ENCODE measurements at regions not wholly inside any gene's neighbourhood (a gene's known extent, or its start where the extent isn't known, plus 50 kb on each side); places are given as distances from the start of the nearest gene placed in this dataset.

- H3K4me1 ChIP-seq (ENCODE audit: control insufficient read depth in 1 of 2, low read depth in 2 of 2) = no peaks in the 10 kb centered on the region
- ATAC-seq (ENCODE audit: insufficient number of reproducible peaks, low FRiP score, low read depth) (no peak), DNase-seq (ENCODE audit: low spot score) (no peak)
- H3K27ac ChIP-seq = no peak overlapping the region
- H3K36me3 ChIP-seq = no peaks in the 10 kb centered on the region
- H3K27me3 ChIP-seq (replicated peaks; ENCODE audit: insufficient read depth) = no peaks in the 10 kb centered on the region
- H3K9me3 ChIP-seq = no peaks in the 10 kb centered on the region
- no peak overlapping the region for H3K4me3 ChIP-seq
- TF ChIP-seq, protein P1, sequence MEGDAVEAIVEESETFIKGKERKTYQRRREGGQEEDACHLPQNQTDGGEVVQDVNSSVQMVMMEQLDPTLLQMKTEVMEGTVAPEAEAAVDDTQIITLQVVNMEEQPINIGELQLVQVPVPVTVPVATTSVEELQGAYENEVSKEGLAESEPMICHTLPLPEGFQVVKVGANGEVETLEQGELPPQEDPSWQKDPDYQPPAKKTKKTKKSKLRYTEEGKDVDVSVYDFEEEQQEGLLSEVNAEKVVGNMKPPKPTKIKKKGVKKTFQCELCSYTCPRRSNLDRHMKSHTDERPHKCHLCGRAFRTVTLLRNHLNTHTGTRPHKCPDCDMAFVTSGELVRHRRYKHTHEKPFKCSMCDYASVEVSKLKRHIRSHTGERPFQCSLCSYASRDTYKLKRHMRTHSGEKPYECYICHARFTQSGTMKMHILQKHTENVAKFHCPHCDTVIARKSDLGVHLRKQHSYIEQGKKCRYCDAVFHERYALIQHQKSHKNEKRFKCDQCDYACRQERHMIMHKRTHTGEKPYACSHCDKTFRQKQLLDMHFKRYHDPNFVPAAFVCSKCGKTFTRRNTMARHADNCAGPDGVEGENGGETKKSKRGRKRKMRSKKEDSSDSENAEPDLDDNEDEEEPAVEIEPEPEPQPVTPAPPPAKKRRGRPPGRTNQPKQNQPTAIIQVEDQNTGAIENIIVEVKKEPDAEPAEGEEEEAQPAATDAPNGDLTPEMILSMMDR (IDR thresholded peaks at IDR 0.05) = no peak
Observed at GRCh38 chr2:184169366-184169765, 429.0 kb upstream of the ZNF804A start.

GRCh38 chr2:184174493-184175104, 423.7 kb upstream of the ZNF804A start:
- Histone ChIP-seq H3K4me3 (no peak overlapping the region), H3K9me3 (no peaks in the 10 kb centered on the region), H3K27ac (no peak overlapping the region), H3K27me3 (replicated peaks; ENCODE audit: insufficient read depth) (no peaks in the 10 kb centered on the region), H3K36me3 (no peaks in the 10 kb centered on the region), H3K4me1 (ENCODE audit: control insufficient read depth in 1 of 2, low read depth in 2 of 2) (no peaks in the 10 kb centered on the region)
- TF ChIP-seq, protein P1 (IDR thresholded peaks at IDR 0.05) = no peak
- ATAC-seq (ENCODE audit: insufficient number of reproducible peaks, low FRiP score, low read depth) (no peak), DNase-seq (ENCODE audit: low spot score) (no peak)

GRCh38 chr2:184178229-184178628, 420.1 kb upstream of the ZNF804A start:
- H3K36me3 ChIP-seq = no peaks in the 10 kb centered on the region
- no peaks in the 10 kb centered on the region for H3K4me1 ChIP-seq (ENCODE audit: control insufficient read depth in 1 of 2, low read depth in 2 of 2)
- H3K27ac ChIP-seq = no peak overlapping the region
- H3K27me3 ChIP-seq (replicated peaks; ENCODE audit: insufficient read depth) = no peaks in the 10 kb centered on the region
- H3K9me3 ChIP-seq = no peaks in the 10 kb centered on the region
- H3K4me3 ChIP-seq = no peak overlapping the region
- TF ChIP-seq, protein P1 (IDR thresholded peaks at IDR 0.05) = no peak
- no peak for ATAC-seq (ENCODE audit: insufficient number of reproducible peaks, low FRiP score, low read depth)
- no peak for DNase-seq (ENCODE audit: low spot score)

DNA sequence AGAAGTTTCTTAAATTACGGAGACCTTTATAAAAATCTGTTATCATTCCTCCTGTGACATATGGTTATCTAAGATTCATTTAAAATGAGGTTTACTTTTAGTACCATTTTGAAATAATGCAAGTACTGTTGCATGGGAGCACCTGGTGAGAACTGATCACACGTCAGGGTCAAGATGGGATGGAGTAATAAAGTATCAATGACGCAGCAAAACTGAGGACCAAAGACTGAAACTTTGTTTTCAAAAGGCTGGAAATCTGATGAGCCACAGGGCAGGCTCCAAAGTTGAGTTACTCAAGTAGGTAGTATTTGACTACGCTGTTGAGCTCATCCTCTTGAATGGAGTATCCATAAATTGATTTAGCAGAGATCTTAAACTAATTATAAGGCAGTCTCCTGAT, 411.9 kb upstream of the ZNF804A start:
- ATAC-seq (ENCODE audit: insufficient number of reproducible peaks, low FRiP score, low read depth) (no peak), DNase-seq (ENCODE audit: low spot score) (no peak)
- Histone ChIP-seq H3K9me3 (no peaks in the 10 kb centered on the region), H3K27me3 (replicated peaks; ENCODE audit: insufficient read depth) (no peaks in the 10 kb centered on the region), H3K36me3 (no peaks in the 10 kb centered on the region), H3K4me1 (ENCODE audit: control insufficient read depth in 1 of 2, low read depth in 2 of 2) (no peaks in the 10 kb centered on the region), H3K27ac (no peak overlapping the region), H3K4me3 (no peak overlapping the region)
- TF ChIP-seq, protein P1 (IDR thresholded peaks at IDR 0.05) = no peak

DNA sequence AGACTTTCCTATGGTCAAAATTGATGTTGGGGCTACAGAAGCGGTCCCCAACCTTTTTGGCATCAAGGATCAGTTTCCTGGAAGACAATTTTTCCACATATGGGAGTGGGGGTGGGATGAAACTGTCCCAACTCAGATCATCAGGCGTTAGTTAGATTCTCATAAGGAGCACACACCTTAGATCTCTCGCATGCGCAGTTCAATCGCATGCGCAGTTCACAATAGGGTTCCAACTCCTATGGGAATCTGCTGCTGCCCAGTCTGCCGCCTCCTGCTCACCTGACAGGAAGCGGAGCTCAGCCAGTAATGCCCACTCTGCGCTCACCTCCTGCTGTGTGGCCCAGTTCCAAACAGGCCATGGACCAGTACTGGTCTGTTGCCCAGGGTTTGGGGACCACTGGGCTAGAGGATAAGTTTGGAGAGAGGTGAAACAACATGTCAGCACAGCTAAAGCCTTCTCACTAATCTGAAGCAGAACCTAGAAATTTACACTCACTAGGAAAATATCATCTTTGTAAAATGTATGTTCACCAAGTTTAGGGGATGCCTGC, 410.8 kb upstream of the ZNF804A start:
- no peaks in the 10 kb centered on the region for H3K27me3 ChIP-seq (replicated peaks; ENCODE audit: insufficient read depth)
- no peaks in the 10 kb centered on the region for H3K9me3 ChIP-seq
- no peak overlapping the region for H3K4me3 ChIP-seq
- DNase-seq (ENCODE audit: low spot score) (no peak), ATAC-seq (ENCODE audit: insufficient number of reproducible peaks, low FRiP score, low read depth) (no peak)
- no peaks in the 10 kb centered on the region for H3K4me1 ChIP-seq (ENCODE audit: control insufficient read depth in 1 of 2, low read depth in 2 of 2)
- no peak overlapping the region for H3K27ac ChIP-seq
- H3K36me3 ChIP-seq = no peaks in the 10 kb centered on the region
- TF ChIP-seq, protein P1 (IDR thresholded peaks at IDR 0.05) = no peak
